ENCODE measurements at regions not wholly inside any gene's neighbourhood (a gene's known extent, or its start where the extent isn't known, plus 50 kb on each side); places are given as distances from the start of the nearest gene placed in this dataset.

DNA sequence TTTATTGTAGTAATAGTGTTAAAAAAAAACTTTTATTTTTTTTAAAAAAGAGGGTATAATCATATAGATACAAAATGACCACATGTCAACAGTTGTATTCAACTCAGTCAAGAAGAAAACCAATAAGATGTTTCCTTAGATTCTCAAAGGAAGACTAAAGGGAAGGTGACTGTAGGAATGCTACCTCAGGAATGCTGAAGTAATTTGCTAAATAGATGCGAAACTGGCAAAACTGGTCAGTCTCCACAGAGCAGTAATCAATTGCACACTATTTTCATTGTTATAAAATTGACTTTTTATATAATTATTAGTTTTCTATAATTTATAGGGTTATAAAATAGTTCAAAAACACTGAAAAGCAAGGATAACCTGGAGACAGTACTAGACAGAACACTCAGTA lies 204.8 kb downstream of the GABRG2 start:
- peak; percentile 32 for DNase-seq (ENCODE audit: low spot score)
- H3F3A ChIP-seq (replicated peaks; ENCODE audit: low read depth): no peaks in the 10 kb centered on the region
- no peaks in the 10 kb centered on the region for H3K79me2 ChIP-seq (replicated peaks; ENCODE audit: insufficient read depth)
- no peak overlapping the region for H3K27ac ChIP-seq (ENCODE audit: low read depth)
- Mint-ChIP-seq H3K27me3 (ENCODE audit: insufficient read depth, low read depth, poor library complexity) (peaks cover 1% of the 10 kb centered on the region), H3K36me3 (ENCODE audit: low read depth) (peaks cover 7% of the 10 kb centered on the region; the same call in 2 of the 3 replicates), H3K27ac (no peak overlapping the region), H3K4me1 (peaks cover 36% of the 10 kb centered on the region), H3K4me3 (no peak overlapping the region), H3K9me3 (peaks cover 9% of the 10 kb centered on the region; the same call in 2 of the 3 replicates)
- H4K20me1 ChIP-seq (replicated peaks; ENCODE audit: insufficient read depth): no peaks in the 10 kb centered on the region
- H3K9me2 ChIP-seq (ENCODE audit: insufficient read depth): no peaks in the 10 kb centered on the region
- TF ChIP-seq STAT1 (IDR thresholded peaks at IDR 0.05; ENCODE audit: unreplicated experiment) (no peak), ZNF114 (CRISPR knock-in tag; IDR thresholded peaks at IDR 0.05) (no peak), ZNF331 (CRISPR knock-in tag; IDR thresholded peaks at IDR 0.05; ENCODE audit: low read depth) (no peak), EZH2 (IDR thresholded peaks at IDR 0.05; ENCODE audit: low read depth, unreplicated experiment) (no peak), CREB1 (CRISPR knock-in tag; IDR thresholded peaks at IDR 0.05; ENCODE audit: low read depth) (no peak), JUNB (IDR thresholded peaks at IDR 0.05; ENCODE audit: unreplicated experiment) (no peak), EZH2phosphoT487 (IDR thresholded peaks at IDR 0.05; ENCODE audit: unreplicated experiment) (no peak), NANOG (IDR thresholded peaks at IDR 0.05; ENCODE audit: borderline replicate concordance) (no peak), POLR2AphosphoS5 (IDR thresholded peaks at IDR 0.05; ENCODE audit: low read depth) (no peak)
- TF ChIP-seq, protein P1, sequence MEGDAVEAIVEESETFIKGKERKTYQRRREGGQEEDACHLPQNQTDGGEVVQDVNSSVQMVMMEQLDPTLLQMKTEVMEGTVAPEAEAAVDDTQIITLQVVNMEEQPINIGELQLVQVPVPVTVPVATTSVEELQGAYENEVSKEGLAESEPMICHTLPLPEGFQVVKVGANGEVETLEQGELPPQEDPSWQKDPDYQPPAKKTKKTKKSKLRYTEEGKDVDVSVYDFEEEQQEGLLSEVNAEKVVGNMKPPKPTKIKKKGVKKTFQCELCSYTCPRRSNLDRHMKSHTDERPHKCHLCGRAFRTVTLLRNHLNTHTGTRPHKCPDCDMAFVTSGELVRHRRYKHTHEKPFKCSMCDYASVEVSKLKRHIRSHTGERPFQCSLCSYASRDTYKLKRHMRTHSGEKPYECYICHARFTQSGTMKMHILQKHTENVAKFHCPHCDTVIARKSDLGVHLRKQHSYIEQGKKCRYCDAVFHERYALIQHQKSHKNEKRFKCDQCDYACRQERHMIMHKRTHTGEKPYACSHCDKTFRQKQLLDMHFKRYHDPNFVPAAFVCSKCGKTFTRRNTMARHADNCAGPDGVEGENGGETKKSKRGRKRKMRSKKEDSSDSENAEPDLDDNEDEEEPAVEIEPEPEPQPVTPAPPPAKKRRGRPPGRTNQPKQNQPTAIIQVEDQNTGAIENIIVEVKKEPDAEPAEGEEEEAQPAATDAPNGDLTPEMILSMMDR (conservative IDR thresholded peaks at IDR 0.05; ENCODE audit: low read depth in 2 of 2): no peak
- TF ChIP-seq, protein P2, sequence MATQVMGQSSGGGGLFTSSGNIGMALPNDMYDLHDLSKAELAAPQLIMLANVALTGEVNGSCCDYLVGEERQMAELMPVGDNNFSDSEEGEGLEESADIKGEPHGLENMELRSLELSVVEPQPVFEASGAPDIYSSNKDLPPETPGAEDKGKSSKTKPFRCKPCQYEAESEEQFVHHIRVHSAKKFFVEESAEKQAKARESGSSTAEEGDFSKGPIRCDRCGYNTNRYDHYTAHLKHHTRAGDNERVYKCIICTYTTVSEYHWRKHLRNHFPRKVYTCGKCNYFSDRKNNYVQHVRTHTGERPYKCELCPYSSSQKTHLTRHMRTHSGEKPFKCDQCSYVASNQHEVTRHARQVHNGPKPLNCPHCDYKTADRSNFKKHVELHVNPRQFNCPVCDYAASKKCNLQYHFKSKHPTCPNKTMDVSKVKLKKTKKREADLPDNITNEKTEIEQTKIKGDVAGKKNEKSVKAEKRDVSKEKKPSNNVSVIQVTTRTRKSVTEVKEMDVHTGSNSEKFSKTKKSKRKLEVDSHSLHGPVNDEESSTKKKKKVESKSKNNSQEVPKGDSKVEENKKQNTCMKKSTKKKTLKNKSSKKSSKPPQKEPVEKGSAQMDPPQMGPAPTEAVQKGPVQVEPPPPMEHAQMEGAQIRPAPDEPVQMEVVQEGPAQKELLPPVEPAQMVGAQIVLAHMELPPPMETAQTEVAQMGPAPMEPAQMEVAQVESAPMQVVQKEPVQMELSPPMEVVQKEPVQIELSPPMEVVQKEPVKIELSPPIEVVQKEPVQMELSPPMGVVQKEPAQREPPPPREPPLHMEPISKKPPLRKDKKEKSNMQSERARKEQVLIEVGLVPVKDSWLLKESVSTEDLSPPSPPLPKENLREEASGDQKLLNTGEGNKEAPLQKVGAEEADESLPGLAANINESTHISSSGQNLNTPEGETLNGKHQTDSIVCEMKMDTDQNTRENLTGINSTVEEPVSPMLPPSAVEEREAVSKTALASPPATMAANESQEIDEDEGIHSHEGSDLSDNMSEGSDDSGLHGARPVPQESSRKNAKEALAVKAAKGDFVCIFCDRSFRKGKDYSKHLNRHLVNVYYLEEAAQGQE (IDR thresholded peaks at IDR 0.05; ENCODE audit: unreplicated experiment): no peak
- TF ChIP-seq, protein P3, sequence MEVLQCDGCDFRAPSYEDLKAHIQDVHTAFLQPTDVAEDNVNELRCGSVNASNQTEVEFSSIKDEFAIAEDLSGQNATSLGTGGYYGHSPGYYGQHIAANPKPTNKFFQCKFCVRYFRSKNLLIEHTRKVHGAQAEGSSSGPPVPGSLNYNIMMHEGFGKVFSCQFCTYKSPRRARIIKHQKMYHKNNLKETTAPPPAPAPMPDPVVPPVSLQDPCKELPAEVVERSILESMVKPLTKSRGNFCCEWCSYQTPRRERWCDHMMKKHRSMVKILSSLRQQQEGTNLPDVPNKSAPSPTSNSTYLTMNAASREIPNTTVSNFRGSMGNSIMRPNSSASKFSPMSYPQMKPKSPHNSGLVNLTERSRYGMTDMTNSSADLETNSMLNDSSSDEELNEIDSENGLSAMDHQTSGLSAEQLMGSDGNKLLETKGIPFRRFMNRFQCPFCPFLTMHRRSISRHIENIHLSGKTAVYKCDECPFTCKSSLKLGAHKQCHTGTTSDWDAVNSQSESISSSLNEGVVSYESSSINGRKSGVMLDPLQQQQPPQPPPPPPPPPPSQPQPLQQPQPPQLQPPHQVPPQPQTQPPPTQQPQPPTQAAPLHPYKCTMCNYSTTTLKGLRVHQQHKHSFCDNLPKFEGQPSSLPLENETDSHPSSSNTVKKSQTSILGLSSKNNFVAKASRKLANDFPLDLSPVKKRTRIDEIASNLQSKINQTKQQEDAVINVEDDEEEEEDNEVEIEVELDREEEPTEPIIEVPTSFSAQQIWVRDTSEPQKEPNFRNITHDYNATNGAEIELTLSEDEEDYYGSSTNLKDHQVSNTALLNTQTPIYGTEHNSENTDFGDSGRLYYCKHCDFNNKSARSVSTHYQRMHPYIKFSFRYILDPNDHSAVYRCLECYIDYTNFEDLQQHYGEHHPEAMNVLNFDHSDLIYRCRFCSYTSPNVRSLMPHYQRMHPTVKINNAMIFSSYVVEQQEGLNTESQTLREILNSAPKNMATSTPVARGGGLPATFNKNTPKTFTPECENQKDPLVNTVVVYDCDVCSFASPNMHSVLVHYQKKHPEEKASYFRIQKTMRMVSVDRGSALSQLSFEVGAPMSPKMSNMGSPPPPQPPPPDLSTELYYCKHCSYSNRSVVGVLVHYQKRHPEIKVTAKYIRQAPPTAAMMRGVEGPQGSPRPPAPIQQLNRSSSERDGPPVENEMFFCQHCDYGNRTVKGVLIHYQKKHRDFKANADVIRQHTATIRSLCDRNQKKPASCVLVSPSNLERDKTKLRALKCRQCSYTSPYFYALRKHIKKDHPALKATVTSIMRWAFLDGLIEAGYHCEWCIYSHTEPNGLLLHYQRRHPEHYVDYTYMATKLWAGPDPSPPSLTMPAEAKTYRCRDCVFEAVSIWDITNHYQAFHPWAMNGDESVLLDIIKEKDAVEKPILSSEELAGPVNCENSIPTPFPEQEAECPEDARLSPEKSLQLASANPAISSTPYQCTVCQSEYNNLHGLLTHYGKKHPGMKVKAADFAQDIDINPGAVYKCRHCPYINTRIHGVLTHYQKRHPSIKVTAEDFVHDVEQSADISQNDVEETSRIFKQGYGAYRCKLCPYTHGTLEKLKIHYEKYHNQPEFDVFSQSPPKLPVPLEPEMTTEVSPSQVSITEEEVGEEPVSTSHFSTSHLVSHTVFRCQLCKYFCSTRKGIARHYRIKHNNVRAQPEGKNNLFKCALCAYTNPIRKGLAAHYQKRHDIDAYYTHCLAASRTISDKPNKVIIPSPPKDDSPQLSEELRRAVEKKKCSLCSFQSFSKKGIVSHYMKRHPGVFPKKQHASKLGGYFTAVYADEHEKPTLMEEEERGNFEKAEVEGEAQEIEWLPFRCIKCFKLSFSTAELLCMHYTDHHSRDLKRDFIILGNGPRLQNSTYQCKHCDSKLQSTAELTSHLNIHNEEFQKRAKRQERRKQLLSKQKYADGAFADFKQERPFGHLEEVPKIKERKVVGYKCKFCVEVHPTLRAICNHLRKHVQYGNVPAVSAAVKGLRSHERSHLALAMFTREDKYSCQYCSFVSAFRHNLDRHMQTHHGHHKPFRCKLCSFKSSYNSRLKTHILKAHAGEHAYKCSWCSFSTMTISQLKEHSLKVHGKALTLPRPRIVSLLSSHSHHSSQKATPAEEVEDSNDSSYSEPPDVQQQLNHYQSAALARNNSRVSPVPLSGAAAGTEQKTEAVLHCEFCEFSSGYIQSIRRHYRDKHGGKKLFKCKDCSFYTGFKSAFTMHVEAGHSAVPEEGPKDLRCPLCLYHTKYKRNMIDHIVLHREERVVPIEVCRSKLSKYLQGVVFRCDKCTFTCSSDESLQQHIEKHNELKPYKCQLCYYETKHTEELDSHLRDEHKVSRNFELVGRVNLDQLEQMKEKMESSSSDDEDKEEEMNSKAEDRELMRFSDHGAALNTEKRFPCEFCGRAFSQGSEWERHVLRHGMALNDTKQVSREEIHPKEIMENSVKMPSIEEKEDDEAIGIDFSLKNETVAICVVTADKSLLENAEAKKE (CRISPR knock-in tag; IDR thresholded peaks at IDR 0.05): no peak
- TF ChIP-seq, protein P4, sequence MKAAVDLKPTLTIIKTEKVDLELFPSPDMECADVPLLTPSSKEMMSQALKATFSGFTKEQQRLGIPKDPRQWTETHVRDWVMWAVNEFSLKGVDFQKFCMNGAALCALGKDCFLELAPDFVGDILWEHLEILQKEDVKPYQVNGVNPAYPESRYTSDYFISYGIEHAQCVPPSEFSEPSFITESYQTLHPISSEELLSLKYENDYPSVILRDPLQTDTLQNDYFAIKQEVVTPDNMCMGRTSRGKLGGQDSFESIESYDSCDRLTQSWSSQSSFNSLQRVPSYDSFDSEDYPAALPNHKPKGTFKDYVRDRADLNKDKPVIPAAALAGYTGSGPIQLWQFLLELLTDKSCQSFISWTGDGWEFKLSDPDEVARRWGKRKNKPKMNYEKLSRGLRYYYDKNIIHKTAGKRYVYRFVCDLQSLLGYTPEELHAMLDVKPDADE (IDR thresholded peaks at IDR 0.05): no peak
- no peaks in the 10 kb centered on the region for H3K27me3 ChIP-seq (ENCODE audit: insufficient read depth)
- peaks cover 31% of the 10 kb centered on the region for H3K4me1 ChIP-seq (ENCODE audit: insufficient read depth)
- no peaks in the 10 kb centered on the region; the same call in 1 of the 2 replicates for H3K36me3 ChIP-seq (ENCODE audit: insufficient read depth)
- no peak overlapping the region for H3K4me2 ChIP-seq
- no peak overlapping the region for H2AFZ ChIP-seq
- no peak overlapping the region for H3K4me3 ChIP-seq
- ATAC-seq: no peak

Measured in GM23338 (cell line).